ENCODE measurements at regions not wholly inside any gene's neighbourhood (a gene's known extent, or its start where the extent isn't known, plus 50 kb on each side); places are given as distances from the start of the nearest gene placed in this dataset.
"Not testable (repeated sequence)": the region's sequence is repeated elsewhere in the genome, so short reads cannot be mapped to it uniquely, and the experiment has no call there.

DNA sequence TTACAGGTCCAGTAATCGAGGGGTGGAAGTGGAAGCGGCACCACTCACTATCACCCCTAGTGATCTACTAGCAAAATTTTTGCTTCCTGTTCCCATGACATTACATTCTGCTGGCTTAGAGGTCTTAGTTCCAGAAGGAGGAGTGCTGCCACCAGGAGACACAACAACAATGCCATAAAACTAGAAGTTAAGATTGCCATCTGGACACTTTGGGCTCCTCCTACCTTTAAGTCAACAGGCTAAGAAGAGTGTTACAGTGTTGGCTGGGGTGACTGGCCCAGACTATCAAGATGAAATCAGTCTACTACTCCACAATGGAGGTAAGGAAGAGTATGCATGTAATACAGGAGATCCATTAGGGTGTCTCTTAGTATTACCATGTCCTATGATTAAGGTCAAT, 498.5 kb upstream of the ATXN7L3B start:
- TF ChIP-seq, protein P1, sequence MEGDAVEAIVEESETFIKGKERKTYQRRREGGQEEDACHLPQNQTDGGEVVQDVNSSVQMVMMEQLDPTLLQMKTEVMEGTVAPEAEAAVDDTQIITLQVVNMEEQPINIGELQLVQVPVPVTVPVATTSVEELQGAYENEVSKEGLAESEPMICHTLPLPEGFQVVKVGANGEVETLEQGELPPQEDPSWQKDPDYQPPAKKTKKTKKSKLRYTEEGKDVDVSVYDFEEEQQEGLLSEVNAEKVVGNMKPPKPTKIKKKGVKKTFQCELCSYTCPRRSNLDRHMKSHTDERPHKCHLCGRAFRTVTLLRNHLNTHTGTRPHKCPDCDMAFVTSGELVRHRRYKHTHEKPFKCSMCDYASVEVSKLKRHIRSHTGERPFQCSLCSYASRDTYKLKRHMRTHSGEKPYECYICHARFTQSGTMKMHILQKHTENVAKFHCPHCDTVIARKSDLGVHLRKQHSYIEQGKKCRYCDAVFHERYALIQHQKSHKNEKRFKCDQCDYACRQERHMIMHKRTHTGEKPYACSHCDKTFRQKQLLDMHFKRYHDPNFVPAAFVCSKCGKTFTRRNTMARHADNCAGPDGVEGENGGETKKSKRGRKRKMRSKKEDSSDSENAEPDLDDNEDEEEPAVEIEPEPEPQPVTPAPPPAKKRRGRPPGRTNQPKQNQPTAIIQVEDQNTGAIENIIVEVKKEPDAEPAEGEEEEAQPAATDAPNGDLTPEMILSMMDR (IDR thresholded peaks at IDR 0.05; ENCODE audit: low read length) = not testable (repeated sequence)
- not testable (repeated sequence) for TF ChIP-seq EZH2phosphoT487 (IDR thresholded peaks at IDR 0.05; ENCODE audit: low read length); EZH2 (optimal IDR thresholded peaks at IDR 0.05; ENCODE audit: low read depth, low read length)

All from MM.1S (cell line).